HCT116 (cell line): ENCODE measurements at regions not wholly inside any gene's neighbourhood (a gene's known extent, or its start where the extent isn't known, plus 50 kb on each side); places are given as distances from the start of the nearest gene placed in this dataset.

Experiments
- ATAC-seq: fragments of 200-7000 bp; cut with Tn5 transposase; 2 replicates; pipeline ENCODE4 v1.9.1; 2020; ENCODE audit warnings: mild to moderate bottlenecking, moderate library complexity
- BruUV-seq: library from RNA; stranded (reverse); fragments of 400-500 nt; replicated peaks from 2 replicates; lab custom pipeline; 2021; lab: Mats Ljungman, UMichigan
- CTCF ChIA-PET: fragments of 300-600 bp; sonication (Branson Sonifier 250); formaldehyde crosslinking; loops from one replicate; lab custom pipeline; 2021; ENCODE audit warnings: antibody characterized with exemption; lab: Charles Lee
- POLR2A ChIA-PET: fragments of 300-600, 350-600 bp; sonication (Branson Sonifier 250); formaldehyde crosslinking; loops from one replicate; lab custom pipeline; 2021; ENCODE audit warnings: antibody characterized with exemption; lab: Charles Lee
- RAD21 ChIA-PET, 2 experiments: fragments of 300-600 bp; sonication (Branson Sonifier 250); formaldehyde crosslinking; loops; one replicate each; lab custom pipeline; 2023; ENCODE audit warnings: low total read pairs in 2 of 2; ENCODE audit not compliant: uncharacterized antibody in 2 of 2, unreplicated experiment in 2 of 2, low non-redundant PET in 1 of 2; lab: Charles Lee
- DNase-seq: peaks from one replicate; pipeline ENCODE4 v3.0.0-alpha.2; 2010; ENCODE audit warnings: low read depth, low spot score
- H2AFZ ChIP-seq: fragments of 200-600 bp; shearing (Covaris generic), sonication (generic); 2 replicates; pipeline ENCODE4 v1.6.1; 2017; ENCODE audit warnings: low read depth, mixed run types, mixed read lengths, antibody characterized with exemption, low read length; ENCODE audit not compliant: poor library complexity, severe bottlenecking
- H3K27ac ChIP-seq: 2 replicates; pipeline ENCODE4 v1.5.1; 2012; ENCODE audit warnings: low read depth, low read length
- H3K27me3 ChIP-seq: fragments of 200-600 bp; sonication (generic); 2 replicates; pipeline ENCODE4 v1.6.1; 2016; ENCODE audit warnings: mixed run types, low read length, mixed read lengths; ENCODE audit not compliant: insufficient read depth
- H3K36me3 ChIP-seq, 2 experiments: fragments of 200-500 bp in 1 of 2; fragments of 200-600 bp in 1 of 2; sonication (Bioruptor generic) in 1 of 2; sonication (generic) in 1 of 2; 2 replicates each; pipeline versions ENCODE4 v1.5.1 to v1.6.1; 2014 to 2016; ENCODE audit warnings: low read length in 2 of 2, inconsistent platforms in 1 of 2, mixed read lengths in 1 of 2, mixed run types in 1 of 2; ENCODE audit not compliant: insufficient read depth in 2 of 2, control insufficient read depth in 1 of 2
- H3K4me1 ChIP-seq, 2 experiments: fragments of 200-600 bp in 1 of 2; sonication (generic) in 1 of 2; 2 replicates each; pipeline versions ENCODE4 v1.5.1 to v1.6.1; 2012 to 2017; ENCODE audit warnings: low read length in 2 of 2, inconsistent platforms in 1 of 2, mild to moderate bottlenecking in 1 of 2, mixed read lengths in 1 of 2, mixed run types in 1 of 2, moderate library complexity in 1 of 2; ENCODE audit not compliant: insufficient read depth in 2 of 2, control insufficient read depth in 1 of 2
- H3K4me2 ChIP-seq: fragments of 200-600 bp; sonication (generic); 2 replicates; pipeline ENCODE4 v1.6.1; 2017; ENCODE audit warnings: mixed run types, low read length, mixed read lengths
- H3K4me3 ChIP-seq, 2 experiments: fragments of 200-600 bp in 1 of 2; sonication (generic) in 1 of 2; replicated peaks in 1 of 2; 2 replicates each; pipeline ENCODE4 v1.5.1; 2011 to 2016; ENCODE audit warnings: low read length in 2 of 2, control low read depth in 1 of 2, low read depth in 1 of 2, mild to moderate bottlenecking in 1 of 2, mixed read lengths in 1 of 2, mixed run types in 1 of 2
- H3K79me2 ChIP-seq: fragments of 200-600 bp; sonication (generic); 2 replicates; pipeline ENCODE4 v1.6.1; 2017; ENCODE audit warnings: mild to moderate bottlenecking, mixed run types, low read length, moderate library complexity, mixed read lengths; ENCODE audit not compliant: insufficient read depth
- H3K9ac ChIP-seq: fragments of 200-600 bp; sonication (generic); 2 replicates; pipeline ENCODE4 v1.6.1; 2016; ENCODE audit warnings: low read length, mixed read lengths
- H3K9me2 ChIP-seq: fragments of 200-600 bp; sonication (generic), shearing (Covaris generic); 2 replicates; pipeline ENCODE4 v1.6.1; 2017; ENCODE audit warnings: mixed run types, mild to moderate bottlenecking, moderate library complexity; ENCODE audit not compliant: insufficient read depth
- H3K9me3 ChIP-seq, 2 experiments: fragments of 200-500 bp in 1 of 2; fragments of 200-600 bp in 1 of 2; sonication (Bioruptor generic) in 1 of 2; sonication (generic) in 1 of 2; 2 replicates each; pipeline ENCODE4 v1.6.1; 2014 to 2017; ENCODE audit warnings: low read length in 2 of 2, mixed read lengths in 2 of 2, inconsistent platforms in 1 of 2, low read depth in 1 of 2, mild to moderate bottlenecking in 1 of 2, mixed run types in 1 of 2, moderate library complexity in 1 of 2; ENCODE audit not compliant: control insufficient read depth in 1 of 2, insufficient read depth in 1 of 2
- H4K20me1 ChIP-seq: fragments of 200-600 bp; sonication (generic), shearing (Covaris generic); 2 replicates; pipeline ENCODE4 v1.6.1; 2017; ENCODE audit warnings: mixed run types, mild to moderate bottlenecking, moderate library complexity; ENCODE audit not compliant: insufficient read depth
- CEBPB ChIP-seq: IDR thresholded peaks from 2 replicates; pipeline ENCODE4 v1.6.1; 2012; ENCODE audit warnings: low read depth
- CTCF ChIP-seq, 3 experiments: fragments of 200-600 bp in 1 of 3; sonication (generic) in 1 of 3; IDR thresholded peaks in 2 of 3; conservative IDR thresholded peaks in 1 of 3; 2 replicates each; pipeline ENCODE4 v1.5.1; 2012 to 2017; ENCODE audit warnings: low read depth in 2 of 3, low read length in 2 of 3, antibody characterized with exemption in 1 of 3, borderline replicate concordance in 1 of 3, control low read depth in 1 of 3, mild to moderate bottlenecking in 1 of 3, mixed read lengths in 1 of 3, mixed run types in 1 of 3, moderate library complexity in 1 of 3; ENCODE audit not compliant: insufficient read depth in 1 of 3
- ELF1 ChIP-seq: IDR thresholded peaks from 2 replicates; pipeline ENCODE4 v1.6.1; 2012; ENCODE audit warnings: low read depth, borderline replicate concordance
- EZH2 ChIP-seq: fragments of 200-600 bp; sonication (generic); IDR thresholded peaks from 2 replicates; pipeline ENCODE4 v1.6.1; 2017; ENCODE audit warnings: antibody characterized with exemption, mixed run types
- EZH2phosphoT487 ChIP-seq: fragments of 200-600 bp; IDR thresholded peaks from 2 replicates; pipeline ENCODE4 v1.6.1; 2018; ENCODE audit warnings: antibody characterized with exemption, borderline replicate concordance
- FOSL1 ChIP-seq: IDR thresholded peaks from 2 replicates; pipeline ENCODE4 v1.6.1; 2012; ENCODE audit warnings: low read depth
- MAX ChIP-seq: IDR thresholded peaks from 2 replicates; pipeline ENCODE4 v1.6.1; 2012
- POLR2A ChIP-seq: IDR thresholded peaks from 2 replicates; pipeline ENCODE4 v1.7.0; 2011; ENCODE audit warnings: borderline replicate concordance; ENCODE audit not compliant: insufficient read depth, insufficient read length; ENCODE audit errors: extremely low read depth
- RAD21 ChIP-seq: IDR thresholded peaks from 2 replicates; pipeline ENCODE4 v1.6.1; 2012; ENCODE audit warnings: low read depth, mild to moderate bottlenecking
- SP1 ChIP-seq: IDR thresholded peaks from 2 replicates; pipeline ENCODE4 v1.6.1; 2012; ENCODE audit warnings: low read depth
- SRF ChIP-seq: IDR thresholded peaks from 2 replicates; pipeline ENCODE4 v1.6.1; 2012; ENCODE audit warnings: low read depth
- ZBTB33 ChIP-seq: IDR thresholded peaks from 2 replicates; pipeline ENCODE4 v1.6.1; 2011; ENCODE audit warnings: mild to moderate bottlenecking, low read length, moderate library complexity; ENCODE audit not compliant: insufficient replicate concordance; ENCODE audit errors: extremely low read depth
- ZNF274 ChIP-seq: fragments of 200-500 bp; sonication (Bioruptor generic); IDR thresholded peaks from 2 replicates; pipeline ENCODE4 v1.6.1; 2014; ENCODE audit warnings: mild to moderate bottlenecking, low read depth, low read length, inconsistent platforms
- intact Hi-C: fragments of 100-400 bp; cut with micrococcal nuclease; formaldehyde crosslinking; loops from 2 replicates; pipeline ENCODE4 v1.10.0; 2022

GRCh38 chr4:153126137-153126536 lies 78.1 kb upstream of the TRIM2 start:
- no peaks in the 10 kb centered on the region for H3K27me3 ChIP-seq

GRCh38 chr4:153127760-153128494 lies 76.3 kb upstream of the TRIM2 start:
- BruUV-seq, result no TSS peak
- no peaks in the 10 kb centered on the region for H3K9me2 ChIP-seq
- H3K9ac ChIP-seq, result no peak overlapping the region
- H3K4me1 ChIP-seq, result peaks cover 0 to 5% of the 10 kb centered on the region in 2 experiments; a peak in 1 of 4 replicates
- H3K9me3 ChIP-seq, result no peaks in the 10 kb centered on the region
- CTCF ChIA-PET, result interaction anchor here (0.6 to 4.2 kb wide), 18 partner anchors 9 to 627 kb away, joined by 3 to 56 read pairs (median 4); partner anchors contain the start of gene FHDC1
- no peak overlapping the region for H3K4me3 ChIP-seq
- H3K27ac ChIP-seq, result no peak overlapping the region
- peak overlapping the region; percentile 53 for H3K4me2 ChIP-seq
- no peaks in the 10 kb centered on the region for H3K27me3 ChIP-seq
- H2AFZ ChIP-seq, result peak overlapping the region; percentile 99
- intact Hi-C loops, result loop anchor here (1.0 to 5.0 kb wide), 3 partner anchors 45 to 282 kb away; partner anchors contain the start of gene FHDC1
- H3K36me3 ChIP-seq, result no peaks in the 10 kb centered on the region
- no peaks in the 10 kb centered on the region for H4K20me1 ChIP-seq
- POLR2A ChIA-PET, result interaction anchor here (0.7 to 1.2 kb wide), 2 partner anchors 44 to 1286 kb away, joined by 3 to 4 read pairs; no protein-coding TSS in a partner anchor
- ATAC-seq (peak; percentile 87), DNase-seq (peak; percentile 73)
- no peaks in the 10 kb centered on the region for H3K79me2 ChIP-seq
- RAD21 ChIA-PET, result interaction anchor here (0.5 to 2.3 kb wide), 6 partner anchors 11 to 972 kb away, joined by 3 to 11 read pairs (median 4); no protein-coding TSS in a partner anchor
- TF ChIP-seq EZH2phosphoT487 (no peak), SP1 (no peak), FOSL1 (no peak), CEBPB (no peak), ZNF274 (no peak), MAX (no peak), ELF1 (no peak), CTCF (IDR thresholded peaks at IDR 0.05 in 2 of 3, conservative IDR thresholded peaks at IDR 0.05 in 1 of 3; ENCODE audit: borderline replicate concordance in 1 of 3, insufficient read depth in 1 of 3, low read depth in 2 of 3, low read length in 2 of 3) (peak; percentile 68 to 91 (median 87)), ZBTB33 (no peak), POLR2A (no peak), SRF (no peak), EZH2 (no peak)

More at GRCh38 chr4:153126137-153126536, 78.1 kb upstream of the TRIM2 start:
- no peak for TF ChIP-seq ZNF274
- TF ChIP-seq RAD21, result no peak
- TF ChIP-seq SP1, result no peak
- TF ChIP-seq EZH2phosphoT487, result no peak
- TF ChIP-seq FOSL1, result no peak
- TF ChIP-seq POLR2A, result no peak
- RAD21 ChIA-PET, result interaction anchor here in 1 of 2 experiments (0.5 kb wide), 1 partner anchor 217 kb away, joined by 4 read pairs; no protein-coding TSS in a partner anchor
- Histone ChIP-seq H4K20me1 (no peaks in the 10 kb centered on the region), H3K9me2 (no peaks in the 10 kb centered on the region), H3K27ac (no peak overlapping the region), H3K36me3 (no peaks in the 10 kb centered on the region), H3K4me3 (no peak overlapping the region), H3K9me3 (no peaks in the 10 kb centered on the region), H3K79me2 (no peaks in the 10 kb centered on the region), H2AFZ (no peak overlapping the region), H3K4me1 (peaks cover 0 to 5% of the 10 kb centered on the region in 2 experiments; a peak in 1 of 4 replicates), H3K4me2 (no peak overlapping the region), H3K9ac (no peak overlapping the region)
- no TSS peak for BruUV-seq
- intact Hi-C loops, result loop anchor here (5.0 kb wide), 1 partner anchor 189 kb away; the partner anchor contains the start of gene FHDC1
- CTCF ChIA-PET, result interaction anchor here (1.1 to 4.2 kb wide), 3 partner anchors 8 to 43 kb away, joined by 3 to 56 read pairs (median 14); no protein-coding TSS in a partner anchor
- ATAC-seq (no peak), DNase-seq (no peak)
- POLR2A ChIA-PET, result no interaction called here
